ENCODE measurements at regions not wholly inside any gene's neighbourhood (a gene's known extent, or its start where the extent isn't known, plus 50 kb on each side); places are given as distances from the start of the nearest gene placed in this dataset.

GRCh38 chr2:150097402-150097801 is 390.1 kb downstream of the RND3 start:
- Histone ChIP-seq H3K27ac (ENCODE audit: low read depth in 2 of 2, low read length in 1 of 2) (no peak overlapping the region), H4K20me1 (ENCODE audit: insufficient read depth) (no peaks in the 10 kb centered on the region), H3K9ac (no peak overlapping the region), H3K27me3 (ENCODE audit: insufficient read depth) (no peaks in the 10 kb centered on the region), H3K36me3 (replicated peaks in 1 of 2; ENCODE audit: control insufficient read depth in 1 of 2, insufficient read depth in 2 of 2, low read length in 1 of 2) (no peaks in the 10 kb centered on the region), H3K4me3 (ENCODE audit: low read depth in 2 of 2, low read length in 1 of 2) (no peak overlapping the region), H2AFZ (ENCODE audit: low read depth) (no peak overlapping the region), H3K9me3 (no peaks in the 10 kb centered on the region), H3K4me2 (no peak overlapping the region), H3F3A (replicated peaks; ENCODE audit: insufficient read depth) (no peaks in the 10 kb centered on the region), H3K79me2 (ENCODE audit: insufficient read depth) (no peaks in the 10 kb centered on the region), H3K4me1 (ENCODE audit: control insufficient read depth in 1 of 2, insufficient read depth in 2 of 2, low read depth in 1 of 2, low read length in 1 of 2) (no peaks in the 10 kb centered on the region; a peak in 1 of 4 replicates), H3K9me2 (no peaks in the 10 kb centered on the region)
- ChIA-PET CTCF (no interaction called here), POLR2A (no interaction called here)
- DNase-seq, result no peak
- no peak for TF ChIP-seq NRF1 (IDR thresholded peaks at IDR 0.05; ENCODE audit: low read depth, low read length)
- 100% methylated on average over 3 of the region's 3 CpGs for WGBS (ENCODE audit: low lambda C conversion rate)

DNA sequence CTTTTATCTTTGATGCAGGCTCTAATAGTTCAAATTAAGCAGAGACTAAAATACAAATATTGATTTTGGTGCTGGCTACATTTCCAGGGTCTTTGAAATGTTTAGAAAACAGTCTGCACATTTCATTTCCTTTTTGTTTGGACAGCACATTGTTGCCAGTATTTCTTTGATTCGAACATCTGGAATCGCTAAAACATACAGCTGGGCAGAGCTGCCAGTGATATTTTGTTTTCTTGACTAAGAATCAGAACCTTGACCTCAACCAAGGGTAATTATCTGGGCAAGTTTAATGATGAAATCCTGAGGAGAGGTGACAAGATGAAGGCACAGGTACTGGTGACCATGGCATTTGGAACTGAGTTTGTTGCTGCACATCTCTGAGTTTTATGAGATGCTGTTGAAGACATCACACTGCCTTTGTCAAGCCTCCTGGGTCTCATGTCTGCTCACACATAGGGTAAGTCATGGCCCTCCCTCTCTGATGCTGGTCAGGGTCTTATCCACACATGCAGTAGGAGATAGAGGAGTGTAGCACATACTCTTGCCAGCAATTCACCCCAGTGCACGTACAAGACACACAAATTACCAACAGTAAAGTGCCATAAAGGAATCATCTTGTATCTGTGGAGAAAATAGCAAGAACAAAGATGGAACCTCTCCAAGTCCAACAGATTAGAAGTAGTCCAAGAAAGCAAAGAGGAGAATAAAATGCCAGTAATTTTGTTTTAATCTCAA is 391.9 kb downstream of the RND3 start:
- ChIA-PET POLR2A (no interaction called here), CTCF (interaction anchor here (1.1 kb wide), 1 partner anchor 40 kb away, joined by 3 read pairs; no protein-coding TSS in a partner anchor)
- no peak overlapping the region for H3K9ac ChIP-seq
- WGBS (ENCODE audit: low lambda C conversion rate), result 84% methylated on average over 3 of the region's 3 CpGs
- no peaks in the 10 kb centered on the region for H3F3A ChIP-seq (replicated peaks; ENCODE audit: insufficient read depth)
- TF ChIP-seq RFX5 (IDR thresholded peaks at IDR 0.05; ENCODE audit: low read length) (no peak), FOXJ3 (CRISPR knock-in tag; IDR thresholded peaks at IDR 0.05) (no peak), RCOR1 (IDR thresholded peaks at IDR 0.05; ENCODE audit: low read length) (no peak), EZH2phosphoT487 (IDR thresholded peaks at IDR 0.05; ENCODE audit: borderline replicate concordance, low read depth) (no peak), GATA2 (CRISPR knock-in tag; IDR thresholded peaks at IDR 0.05) (no peak), POLR2AphosphoS5 (IDR thresholded peaks at IDR 0.05; ENCODE audit: low read depth, low read length) (no peak), GABPA (IDR thresholded peaks at IDR 0.05; ENCODE audit: low read depth) (no peak)
- TF ChIP-seq, protein P1, sequence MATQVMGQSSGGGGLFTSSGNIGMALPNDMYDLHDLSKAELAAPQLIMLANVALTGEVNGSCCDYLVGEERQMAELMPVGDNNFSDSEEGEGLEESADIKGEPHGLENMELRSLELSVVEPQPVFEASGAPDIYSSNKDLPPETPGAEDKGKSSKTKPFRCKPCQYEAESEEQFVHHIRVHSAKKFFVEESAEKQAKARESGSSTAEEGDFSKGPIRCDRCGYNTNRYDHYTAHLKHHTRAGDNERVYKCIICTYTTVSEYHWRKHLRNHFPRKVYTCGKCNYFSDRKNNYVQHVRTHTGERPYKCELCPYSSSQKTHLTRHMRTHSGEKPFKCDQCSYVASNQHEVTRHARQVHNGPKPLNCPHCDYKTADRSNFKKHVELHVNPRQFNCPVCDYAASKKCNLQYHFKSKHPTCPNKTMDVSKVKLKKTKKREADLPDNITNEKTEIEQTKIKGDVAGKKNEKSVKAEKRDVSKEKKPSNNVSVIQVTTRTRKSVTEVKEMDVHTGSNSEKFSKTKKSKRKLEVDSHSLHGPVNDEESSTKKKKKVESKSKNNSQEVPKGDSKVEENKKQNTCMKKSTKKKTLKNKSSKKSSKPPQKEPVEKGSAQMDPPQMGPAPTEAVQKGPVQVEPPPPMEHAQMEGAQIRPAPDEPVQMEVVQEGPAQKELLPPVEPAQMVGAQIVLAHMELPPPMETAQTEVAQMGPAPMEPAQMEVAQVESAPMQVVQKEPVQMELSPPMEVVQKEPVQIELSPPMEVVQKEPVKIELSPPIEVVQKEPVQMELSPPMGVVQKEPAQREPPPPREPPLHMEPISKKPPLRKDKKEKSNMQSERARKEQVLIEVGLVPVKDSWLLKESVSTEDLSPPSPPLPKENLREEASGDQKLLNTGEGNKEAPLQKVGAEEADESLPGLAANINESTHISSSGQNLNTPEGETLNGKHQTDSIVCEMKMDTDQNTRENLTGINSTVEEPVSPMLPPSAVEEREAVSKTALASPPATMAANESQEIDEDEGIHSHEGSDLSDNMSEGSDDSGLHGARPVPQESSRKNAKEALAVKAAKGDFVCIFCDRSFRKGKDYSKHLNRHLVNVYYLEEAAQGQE (IDR thresholded peaks at IDR 0.05; ENCODE audit: low read depth, low read length), result no peak
- H3K4me1 ChIP-seq (ENCODE audit: control insufficient read depth in 1 of 2, insufficient read depth in 2 of 2, low read depth in 1 of 2, low read length in 1 of 2), result no peaks in the 10 kb centered on the region; a peak in 1 of 4 replicates
- no peaks in the 10 kb centered on the region for H3K36me3 ChIP-seq (replicated peaks in 1 of 2; ENCODE audit: control insufficient read depth in 1 of 2, insufficient read depth in 2 of 2, low read length in 1 of 2)
- H3K9me3 ChIP-seq, result no peaks in the 10 kb centered on the region
- no peak for DNase-seq
- no peak overlapping the region for H3K4me2 ChIP-seq
- H3K27me3 ChIP-seq (ENCODE audit: insufficient read depth), result no peaks in the 10 kb centered on the region
- no peak overlapping the region for H3K4me3 ChIP-seq (ENCODE audit: low read depth in 2 of 2, low read length in 1 of 2)
- H2AFZ ChIP-seq (ENCODE audit: low read depth), result no peak overlapping the region
- no peak overlapping the region for H3K27ac ChIP-seq (ENCODE audit: low read depth in 2 of 2, low read length in 1 of 2)
- H3K79me2 ChIP-seq (ENCODE audit: insufficient read depth), result no peaks in the 10 kb centered on the region
- H4K20me1 ChIP-seq (ENCODE audit: insufficient read depth), result no peaks in the 10 kb centered on the region
- H3K9me2 ChIP-seq, result no peaks in the 10 kb centered on the region
